Islet precursor cell (in vitro differentiated cells): ENCODE measurements at regions not wholly inside any gene's neighbourhood (a gene's known extent, or its start where the extent isn't known, plus 50 kb on each side); places are given as distances from the start of the nearest gene placed in this dataset.
"Not testable (repeated sequence)": the region's sequence is repeated elsewhere in the genome, so short reads cannot be mapped to it uniquely, and the experiment has no call there.

ENCODE experiments used
- DNase-seq: peaks from one replicate; pipeline ENCODE4 v3.0.0-alpha.2; 2018

GRCh38 chr5:27144456-27144855 is 106.1 kb upstream of the CDH9 start:
- no peak for DNase-seq

GRCh38 chr5:27140831-27141230 is 102.4 kb upstream of the CDH9 start:
- no peak for DNase-seq

- no peak for DNase-seq
Measured at GRCh38 chr5:27130587-27130986, 92.2 kb upstream of the CDH9 start.

GRCh38 chr5:27129926-27130325 is 91.5 kb upstream of the CDH9 start:
- no peak for DNase-seq

- no peak for DNase-seq
Measured at GRCh38 chr5:27125856-27126255, 87.5 kb upstream of the CDH9 start.

GRCh38 chr5:27124590-27124989 is 86.2 kb upstream of the CDH9 start:
- no peak for DNase-seq

- DNase-seq = not testable (repeated sequence)
Measured at GRCh38 chr5:27119736-27120321, 81.4 kb upstream of the CDH9 start.

GRCh38 chr5:27103486-27103885 is 65.1 kb upstream of the CDH9 start:
- no peak for DNase-seq

- DNase-seq = not testable (repeated sequence)
Measured at GRCh38 chr5:27095761-27096160, 57.4 kb upstream of the CDH9 start.

- DNase-seq = no peak
Measured at GRCh38 chr5:27093279-27093678, 54.9 kb upstream of the CDH9 start.

GRCh38 chr5:27091858-27092257 is 53.5 kb upstream of the CDH9 start:
- DNase-seq = no peak

- DNase-seq = not testable (repeated sequence)
Measured at GRCh38 chr5:27088822-27089221, 50.4 kb upstream of the CDH9 start.
